C4-2B (cell line): ENCODE measurements at regions not wholly inside any gene's neighbourhood (a gene's known extent, or its start where the extent isn't known, plus 50 kb on each side); places are given as distances from the start of the nearest gene placed in this dataset.

Experiments
- CTCF ChIP-seq: fragments of 450-650 bp; conservative IDR thresholded peaks from 2 replicates; pipeline ENCODE4 v1.5.1; 2017; ENCODE audit warnings: mild to moderate bottlenecking
- ZFX ChIP-seq: fragments of 450-650 bp; IDR thresholded peaks from 2 replicates; pipeline ENCODE4 v1.6.1; 2017

- no peak for TF ChIP-seq CTCF
- TF ChIP-seq ZFX = no peak
Observed at GRCh38 chr10:78542141-78542489, 508.5 kb downstream of the RPS24 start.
